ENCODE measurements at regions not wholly inside any gene's neighbourhood (a gene's known extent, or its start where the extent isn't known, plus 50 kb on each side); places are given as distances from the start of the nearest gene placed in this dataset.

DNA sequence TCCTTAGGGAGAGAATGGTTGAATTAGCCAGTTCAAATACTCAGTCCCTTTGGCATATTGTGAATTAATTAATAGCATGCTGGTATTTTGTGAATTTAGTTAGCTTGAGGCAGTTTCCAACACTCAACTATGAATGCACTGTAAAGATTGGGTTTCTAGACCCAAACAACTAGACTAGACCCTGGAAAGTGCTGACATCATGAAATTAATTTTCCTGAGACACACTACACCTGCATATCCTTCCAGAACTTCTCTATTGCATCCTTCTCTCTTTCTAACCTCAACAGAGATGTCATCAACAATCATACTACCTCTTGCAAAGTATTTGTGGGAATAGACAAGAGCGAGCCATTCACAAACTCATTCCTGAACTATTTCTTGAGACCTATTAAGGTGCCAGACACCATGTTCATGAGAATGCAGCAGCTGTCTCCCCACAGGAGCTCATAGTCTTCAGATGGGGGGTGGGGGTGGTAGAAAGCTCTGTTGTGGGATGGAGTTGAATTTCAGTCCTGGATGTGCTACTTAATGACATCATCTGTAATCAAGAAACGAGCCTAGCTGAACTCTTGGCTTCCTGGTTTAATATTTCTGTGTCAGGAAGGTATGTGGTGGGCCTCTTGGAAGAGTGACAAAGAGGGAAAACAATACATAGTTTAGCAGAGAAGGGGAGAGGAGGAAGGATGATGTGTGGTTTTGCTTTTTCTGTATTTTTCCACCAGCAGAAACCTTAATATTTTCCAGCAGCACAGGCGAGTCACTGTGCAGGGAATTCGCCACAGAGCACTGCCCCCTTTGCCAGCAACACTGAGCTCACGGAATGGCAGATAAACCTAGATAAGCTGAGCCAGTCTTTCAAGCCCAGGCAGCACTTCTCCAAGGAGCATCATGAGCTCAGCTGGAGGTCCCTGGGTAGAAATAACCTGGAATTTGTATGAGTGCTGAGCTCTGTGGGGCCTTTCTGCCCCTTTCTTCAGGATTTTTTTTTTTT is 53.1 kb upstream of the CYSLTR2 start:
- H3K4me3 Mint-ChIP-seq: no peak overlapping the region
- peaks cover 3% of the 10 kb centered on the region for H3K27me3 Mint-ChIP-seq (ENCODE audit: low read depth, poor library complexity)
- no peak for DNase-seq
- TF ChIP-seq CTCF (IDR thresholded peaks at IDR 0.05): no peak
- H3K4me1 Mint-ChIP-seq: peaks cover 13% of the 10 kb centered on the region
- H3K36me3 Mint-ChIP-seq (ENCODE audit: low read depth): peaks cover 12% of the 10 kb centered on the region
- H3K9me3 Mint-ChIP-seq: peaks cover 36% of the 10 kb centered on the region
- H3K27ac Mint-ChIP-seq: peak overlapping the region; percentile 90

- DNase-seq: no peak
- TF ChIP-seq CTCF (IDR thresholded peaks at IDR 0.05): no peak
- Mint-ChIP-seq H3K27ac (peak overlapping the region; percentile 5), H3K4me1 (peaks cover 13% of the 10 kb centered on the region), H3K27me3 (ENCODE audit: low read depth, poor library complexity) (peaks cover 3% of the 10 kb centered on the region), H3K4me3 (no peak overlapping the region), H3K36me3 (ENCODE audit: low read depth) (peaks cover 19% of the 10 kb centered on the region), H3K9me3 (peaks cover 47% of the 10 kb centered on the region)
Observed at GRCh38 chr13:48602296-48603016, 51.3 kb upstream of the CYSLTR2 start.

GRCh38 chr13:48603375-48603774 is 50.4 kb upstream of the CYSLTR2 start:
- no peak for DNase-seq
- H3K4me1 Mint-ChIP-seq: peaks cover 13% of the 10 kb centered on the region
- H3K36me3 Mint-ChIP-seq (ENCODE audit: low read depth): peaks cover 14% of the 10 kb centered on the region
- H3K9me3 Mint-ChIP-seq: peaks cover 45% of the 10 kb centered on the region
- H3K27ac Mint-ChIP-seq: no peak overlapping the region
- no peak overlapping the region for H3K4me3 Mint-ChIP-seq
- no peak for TF ChIP-seq CTCF (IDR thresholded peaks at IDR 0.05)
- peaks cover 3% of the 10 kb centered on the region for H3K27me3 Mint-ChIP-seq (ENCODE audit: low read depth, poor library complexity)

Data from nephron progenitor cell (in vitro differentiated cells).